ENCODE measurements at regions not wholly inside any gene's neighbourhood (a gene's known extent, or its start where the extent isn't known, plus 50 kb on each side); places are given as distances from the start of the nearest gene placed in this dataset.

DNA sequence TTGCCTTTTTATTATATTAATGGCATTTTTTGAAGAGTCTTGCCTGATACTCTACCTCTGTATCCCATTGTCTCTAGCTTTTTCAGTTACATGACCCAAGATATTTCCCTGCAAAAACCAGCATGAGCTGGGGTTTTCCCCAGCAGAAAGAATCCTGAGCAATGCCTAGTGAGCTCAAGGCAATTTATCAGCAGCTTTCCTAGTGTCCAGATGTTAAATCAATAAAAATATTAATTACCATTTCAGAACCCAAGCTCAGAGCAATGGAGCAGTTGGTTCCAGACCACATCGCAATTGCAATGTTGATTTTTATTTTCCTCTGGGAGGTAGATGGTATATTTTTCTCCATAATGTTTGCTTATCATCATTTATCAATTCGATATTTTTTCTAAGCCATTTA lies 137.2 kb downstream of the RAB38 start:
- no peak overlapping the region for H3K27ac ChIP-seq
- no peak overlapping the region for H3K4me3 ChIP-seq
- H3K27me3 ChIP-seq: no peaks in the 10 kb centered on the region
- peaks cover 0 to 4% (median 0%) of the 10 kb centered on the region in 4 donors for H3K9me3 ChIP-seq
- no peak for DNase-seq (ENCODE audit: low spot score in 2 of 2)
- peaks cover 0 to 7% (median 0%) of the 10 kb centered on the region in 4 donors for H3K4me1 ChIP-seq
- 75 to 80% methylated on average over 2 of the region's 2 CpGs for WGBS, 2 donors
- no peaks in the 10 kb centered on the region for H3K36me3 ChIP-seq
- TF ChIP-seq EP300 (IDR thresholded peaks at IDR 0.05): no peak
- no peak for TF ChIP-seq POLR2A (IDR thresholded peaks at IDR 0.05)
- TF ChIP-seq, protein P1, sequence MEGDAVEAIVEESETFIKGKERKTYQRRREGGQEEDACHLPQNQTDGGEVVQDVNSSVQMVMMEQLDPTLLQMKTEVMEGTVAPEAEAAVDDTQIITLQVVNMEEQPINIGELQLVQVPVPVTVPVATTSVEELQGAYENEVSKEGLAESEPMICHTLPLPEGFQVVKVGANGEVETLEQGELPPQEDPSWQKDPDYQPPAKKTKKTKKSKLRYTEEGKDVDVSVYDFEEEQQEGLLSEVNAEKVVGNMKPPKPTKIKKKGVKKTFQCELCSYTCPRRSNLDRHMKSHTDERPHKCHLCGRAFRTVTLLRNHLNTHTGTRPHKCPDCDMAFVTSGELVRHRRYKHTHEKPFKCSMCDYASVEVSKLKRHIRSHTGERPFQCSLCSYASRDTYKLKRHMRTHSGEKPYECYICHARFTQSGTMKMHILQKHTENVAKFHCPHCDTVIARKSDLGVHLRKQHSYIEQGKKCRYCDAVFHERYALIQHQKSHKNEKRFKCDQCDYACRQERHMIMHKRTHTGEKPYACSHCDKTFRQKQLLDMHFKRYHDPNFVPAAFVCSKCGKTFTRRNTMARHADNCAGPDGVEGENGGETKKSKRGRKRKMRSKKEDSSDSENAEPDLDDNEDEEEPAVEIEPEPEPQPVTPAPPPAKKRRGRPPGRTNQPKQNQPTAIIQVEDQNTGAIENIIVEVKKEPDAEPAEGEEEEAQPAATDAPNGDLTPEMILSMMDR (IDR thresholded peaks at IDR 0.05): no peak

DNA sequence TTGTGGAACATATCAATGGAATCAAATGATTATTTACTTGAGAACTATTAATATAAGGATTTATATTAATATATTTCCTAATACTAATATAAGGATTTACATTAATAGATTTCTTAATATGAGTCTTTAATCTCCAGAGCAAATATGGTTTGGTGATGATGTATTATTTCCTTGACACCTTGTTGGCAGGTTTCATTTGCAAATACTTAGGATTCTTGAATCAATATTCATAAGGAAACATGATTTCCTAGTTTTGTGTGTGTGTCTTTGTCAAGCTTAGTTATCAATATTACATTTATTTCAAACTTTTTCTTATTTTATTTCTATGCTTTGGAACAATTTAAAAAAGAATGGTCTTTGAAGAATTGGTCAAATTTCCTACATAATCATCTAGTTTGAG lies 138.5 kb downstream of the RAB38 start:
- Histone ChIP-seq H3K4me1 (no peaks in the 10 kb centered on the region), H3K4me3 (no peak overlapping the region), H3K27ac (no peak overlapping the region), H3K27me3 (no peaks in the 10 kb centered on the region), H3K36me3 (no peaks in the 10 kb centered on the region), H3K9me3 (peaks cover 0 to 4% (median 0%) of the 10 kb centered on the region in 4 donors)
- no peak for DNase-seq (ENCODE audit: low spot score in 2 of 2)
- TF ChIP-seq, protein P1 (IDR thresholded peaks at IDR 0.05): no peak

DNA sequence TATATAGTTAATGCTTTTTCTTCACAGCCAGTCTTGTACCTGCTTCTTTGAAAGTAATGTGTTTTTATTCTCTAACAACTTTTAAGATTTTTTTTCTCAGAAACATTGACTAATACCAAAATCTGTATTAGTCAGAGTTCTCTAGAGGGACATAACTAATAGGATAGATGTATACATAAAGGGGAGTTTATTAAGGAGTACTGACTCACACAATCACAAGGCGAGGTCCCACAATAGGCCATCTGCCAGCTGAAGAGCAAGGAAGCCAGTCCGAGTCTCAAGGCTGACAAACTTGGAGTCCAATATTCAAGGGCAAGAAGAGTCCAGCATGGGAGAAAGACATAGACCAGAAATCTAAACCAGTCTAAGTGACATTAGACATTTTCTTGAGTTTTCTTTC lies 140.0 kb downstream of the RAB38 start:
- Histone ChIP-seq H3K4me1 (no peaks in the 10 kb centered on the region), H3K27me3 (no peaks in the 10 kb centered on the region), H3K27ac (no peak overlapping the region), H3K9me3 (peaks cover 0 to 4% (median 0%) of the 10 kb centered on the region in 4 donors), H3K4me3 (no peak overlapping the region), H3K36me3 (no peaks in the 10 kb centered on the region)
- WGBS, 2 donors: 83 to 86% methylated on average over 2 of the region's 2 CpGs
- DNase-seq (ENCODE audit: low spot score in 2 of 2): no peak
- no peak for TF ChIP-seq EP300 (IDR thresholded peaks at IDR 0.05)
- no peak for TF ChIP-seq POLR2A (IDR thresholded peaks at IDR 0.05)
- TF ChIP-seq, protein P1 (IDR thresholded peaks at IDR 0.05): no peak

DNA sequence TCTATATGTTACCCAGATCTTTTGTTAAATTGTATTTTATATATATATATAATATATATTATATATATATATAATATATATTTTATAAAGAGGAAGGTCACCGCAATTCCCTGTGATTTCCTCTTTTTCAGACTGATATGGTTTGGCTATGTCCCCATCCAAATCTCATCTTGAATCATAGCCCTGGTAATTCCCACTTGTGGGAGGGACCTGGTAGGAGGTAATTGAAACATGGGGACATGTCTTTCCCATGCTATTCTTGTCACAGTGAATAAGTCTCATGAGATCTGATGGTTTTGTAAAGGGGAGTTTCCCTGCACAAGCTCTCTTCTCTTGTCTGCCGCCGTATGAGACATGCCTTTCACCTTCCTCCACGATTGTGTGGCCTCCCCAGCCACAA lies 157.6 kb downstream of the RAB38 start:
- Histone ChIP-seq H3K4me1 (peaks cover 0 to 8% (median 0%) of the 10 kb centered on the region in 4 donors), H3K9me3 (no peaks in the 10 kb centered on the region), H3K4me3 (no peak overlapping the region), H3K36me3 (no peaks in the 10 kb centered on the region), H3K27ac (no peak overlapping the region), H3K27me3 (no peaks in the 10 kb centered on the region)
- DNase-seq (ENCODE audit: low spot score in 2 of 2): no peak
- no peak for TF ChIP-seq POLR2A (IDR thresholded peaks at IDR 0.05)
- TF ChIP-seq, protein P1 (IDR thresholded peaks at IDR 0.05): no peak
- TF ChIP-seq EP300 (IDR thresholded peaks at IDR 0.05): no peak
- WGBS, 2 donors: 47 to 87% methylated on average over 4 of the region's 4 CpGs

DNA sequence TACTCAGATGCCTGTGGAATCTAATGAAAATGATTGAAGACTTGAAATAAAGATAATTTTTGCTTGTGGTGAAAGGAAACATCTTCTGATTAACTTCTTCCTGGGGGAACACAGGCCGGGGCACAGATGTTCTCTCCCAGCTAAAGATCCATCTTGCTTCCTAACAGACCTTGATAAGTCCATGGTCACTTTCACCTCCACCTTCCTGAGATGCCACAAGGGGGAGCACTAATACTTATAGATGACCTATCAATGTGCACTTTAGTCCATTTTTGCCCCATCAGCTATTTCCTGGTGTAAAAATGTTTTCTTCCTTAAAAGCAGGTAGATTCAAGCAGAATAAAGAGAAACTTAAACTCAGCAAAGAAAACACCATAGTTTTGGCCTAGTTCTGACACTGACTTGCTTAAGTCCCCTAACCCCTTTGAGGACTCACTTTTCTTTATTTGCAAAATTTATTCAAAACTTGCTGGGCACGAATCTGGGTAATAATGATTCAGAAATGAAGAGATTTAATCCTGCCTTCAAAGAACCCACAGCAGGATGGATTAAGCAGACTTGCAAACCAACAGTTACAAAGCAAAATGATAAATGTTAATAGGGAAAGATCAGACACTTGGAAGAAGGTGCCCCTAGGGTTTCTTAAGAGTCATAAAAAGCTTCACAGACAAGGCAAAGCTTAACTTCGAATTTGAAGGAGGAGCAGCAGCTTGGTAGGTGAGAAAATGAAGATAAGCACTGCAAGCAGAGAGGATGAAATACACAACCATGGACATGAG lies 158.7 kb downstream of the RAB38 start:
- H3K4me3 ChIP-seq: no peak overlapping the region
- peak; percentile 58 to 95 for DNase-seq (ENCODE audit: low spot score in 2 of 2)
- H3K4me1 ChIP-seq: peaks cover 0 to 8% (median 0%) of the 10 kb centered on the region in 4 donors
- H3K27ac ChIP-seq: no peak overlapping the region
- no peaks in the 10 kb centered on the region for H3K36me3 ChIP-seq
- no peaks in the 10 kb centered on the region for H3K9me3 ChIP-seq
- WGBS, 2 donors: 28 to 32% methylated on average over 3 of the region's 3 CpGs
- TF ChIP-seq, protein P1 (IDR thresholded peaks at IDR 0.05): peak; percentile 56 to 75 (median 74)
- no peak for TF ChIP-seq POLR2A (IDR thresholded peaks at IDR 0.05)
- no peaks in the 10 kb centered on the region for H3K27me3 ChIP-seq

All from tibial nerve (tissue), 4 donors.